Transverse colon (tissue), 4 donors: ENCODE measurements at regions not wholly inside any gene's neighbourhood (a gene's known extent, or its start where the extent isn't known, plus 50 kb on each side); places are given as distances from the start of the nearest gene placed in this dataset.

Experiments used
- DNase-seq: peaks from one replicate; pipeline ENCODE4 v3.0.0-alpha.2; 2019
- H3K27ac ChIP-seq, 4 donors: fragments of 200-600 bp; sonication (generic); 2 replicates each; pipeline ENCODE4 v1.5.1; 2016 to 2018; ENCODE audit warnings: inconsistent platforms in 4 of 4
- H3K27me3 ChIP-seq: fragments of 200-600 bp; sonication (generic); 2 replicates; pipeline ENCODE4 v1.5.1; 2017; ENCODE audit warnings: inconsistent platforms
- H3K36me3 ChIP-seq, 4 donors: fragments of 200-600 bp; sonication (generic); 2 replicates each; pipeline ENCODE4 v1.5.1; 2017 to 2019; ENCODE audit warnings: inconsistent platforms in 4 of 4
- H3K4me1 ChIP-seq, 4 donors: fragments of 200-600 bp; sonication (generic); 2 replicates each; pipeline ENCODE4 v1.5.1; 2017 to 2020; ENCODE audit warnings: inconsistent platforms in 4 of 4
- H3K4me3 ChIP-seq, 4 donors: fragments of 200-600 bp; sonication (generic); 1 replicate in 1 of 4; 2 replicates in 3 of 4; pipeline versions ENCODE4 v1.5.1 to v1.6.1; 2017 to 2019; ENCODE audit warnings: inconsistent platforms in 4 of 4
- H3K9me3 ChIP-seq, 2 donors: fragments of 200-600 bp; sonication (generic); 2 replicates each; pipeline ENCODE4 v1.5.1; 2017 to 2019; ENCODE audit warnings: inconsistent platforms in 2 of 2
- EP300 ChIP-seq: sonication (generic); formaldehyde crosslinking; IDR thresholded peaks from one replicate; pipeline ENCODE4 v1.6.1; 2017; ENCODE audit warnings: antibody characterized with exemption, low read depth
- POLR2A ChIP-seq: fragments of 450-650 bp; IDR thresholded peaks from one replicate; pipeline ENCODE4 v1.6.1; 2016; ENCODE audit warnings: antibody characterized with exemption, mild to moderate bottlenecking, moderate library complexity
- POLR2AphosphoS5 ChIP-seq, 3 donors: sonication (generic); formaldehyde crosslinking; IDR thresholded peaks; one replicate each; pipeline ENCODE4 v1.6.1; 2016; ENCODE audit warnings: antibody characterized with exemption in 3 of 3
- WGBS, 2 donors: methylation state at CpG; one replicate each; pipeline ENCODE4 v1.1.5; 2018; ENCODE audit warnings: low coverage in 1 of 2; 5-methylcytosine and 5-hydroxymethylcytosine counted together
- in situ Hi-C, 4 donors: fragments of 200-750 bp; cut with MboI; loops; one replicate each; pipeline versions ENCODE4 v1.15.0 to v1.15.1; 2017; ENCODE audit warnings: low sequenced_read_pairs in 3 of 4, low pct_ligation_motif_present in 1 of 4, low pct_unique_long_range_greater_than_20kb in 1 of 4
- intact Hi-C: fragments of 100-400 bp; cut with DNase I; formaldehyde crosslinking; loops from one replicate; pipeline ENCODE4 v1.15.1; 2023; ENCODE audit warnings: low total_unique reads
- TF ChIP-seq, protein P1 (sequence below), 5 experiments: fragments of 200-600 bp in 3 of 5; fragments of 450-650 bp in 2 of 5; sonication (generic) in 3 of 5; IDR thresholded peaks; 1 replicate in 2 of 5; 2 replicates in 3 of 5; pipeline ENCODE4 v1.5.1; 2016 to 2017; ENCODE audit warnings: antibody characterized with exemption in 5 of 5, inconsistent platforms in 3 of 5, mild to moderate bottlenecking in 2 of 5, moderate library complexity in 1 of 5

DNA sequence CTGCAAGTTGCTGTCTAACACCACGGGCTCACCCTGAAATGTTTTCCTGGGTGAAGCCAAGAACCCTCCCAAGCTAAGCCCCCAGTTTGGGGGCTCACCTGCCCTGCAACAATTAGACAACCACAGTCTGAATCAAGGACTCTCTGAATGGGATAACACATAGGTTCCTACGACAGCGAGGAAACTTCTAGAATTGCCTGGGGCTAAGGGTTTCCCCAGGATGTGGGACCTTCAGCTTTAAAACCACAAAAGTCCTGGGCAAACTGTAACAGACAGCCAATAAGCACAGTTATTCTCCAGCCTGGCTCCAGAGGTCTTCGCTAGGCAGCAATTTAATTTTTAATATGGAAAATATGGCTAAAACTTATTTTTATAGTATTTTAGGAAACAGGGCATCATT, 162.6 kb downstream of the PRKX start:
- no peak for DNase-seq
- Histone ChIP-seq H3K9me3 (no peaks in the 10 kb centered on the region), H3K36me3 (no peaks in the 10 kb centered on the region), H3K4me1 (no peaks in the 10 kb centered on the region), H3K27ac (no peak overlapping the region), H3K4me3 (no peak overlapping the region), H3K27me3 (no peaks in the 10 kb centered on the region)
- WGBS, 2 donors = 82% methylated on average over 4 of the region's 4 CpGs; no CpG with 5 or more reads in 1 of the 2 donors
- intact Hi-C loops = no loop called here
- in situ Hi-C loops = no loop called here
- TF ChIP-seq EP300 (no peak), POLR2AphosphoS5 (IDR thresholded peaks at IDR 0.05) (no peak), POLR2A (no peak)
- TF ChIP-seq, protein P1, sequence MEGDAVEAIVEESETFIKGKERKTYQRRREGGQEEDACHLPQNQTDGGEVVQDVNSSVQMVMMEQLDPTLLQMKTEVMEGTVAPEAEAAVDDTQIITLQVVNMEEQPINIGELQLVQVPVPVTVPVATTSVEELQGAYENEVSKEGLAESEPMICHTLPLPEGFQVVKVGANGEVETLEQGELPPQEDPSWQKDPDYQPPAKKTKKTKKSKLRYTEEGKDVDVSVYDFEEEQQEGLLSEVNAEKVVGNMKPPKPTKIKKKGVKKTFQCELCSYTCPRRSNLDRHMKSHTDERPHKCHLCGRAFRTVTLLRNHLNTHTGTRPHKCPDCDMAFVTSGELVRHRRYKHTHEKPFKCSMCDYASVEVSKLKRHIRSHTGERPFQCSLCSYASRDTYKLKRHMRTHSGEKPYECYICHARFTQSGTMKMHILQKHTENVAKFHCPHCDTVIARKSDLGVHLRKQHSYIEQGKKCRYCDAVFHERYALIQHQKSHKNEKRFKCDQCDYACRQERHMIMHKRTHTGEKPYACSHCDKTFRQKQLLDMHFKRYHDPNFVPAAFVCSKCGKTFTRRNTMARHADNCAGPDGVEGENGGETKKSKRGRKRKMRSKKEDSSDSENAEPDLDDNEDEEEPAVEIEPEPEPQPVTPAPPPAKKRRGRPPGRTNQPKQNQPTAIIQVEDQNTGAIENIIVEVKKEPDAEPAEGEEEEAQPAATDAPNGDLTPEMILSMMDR (IDR thresholded peaks at IDR 0.05) = no peak

DNA sequence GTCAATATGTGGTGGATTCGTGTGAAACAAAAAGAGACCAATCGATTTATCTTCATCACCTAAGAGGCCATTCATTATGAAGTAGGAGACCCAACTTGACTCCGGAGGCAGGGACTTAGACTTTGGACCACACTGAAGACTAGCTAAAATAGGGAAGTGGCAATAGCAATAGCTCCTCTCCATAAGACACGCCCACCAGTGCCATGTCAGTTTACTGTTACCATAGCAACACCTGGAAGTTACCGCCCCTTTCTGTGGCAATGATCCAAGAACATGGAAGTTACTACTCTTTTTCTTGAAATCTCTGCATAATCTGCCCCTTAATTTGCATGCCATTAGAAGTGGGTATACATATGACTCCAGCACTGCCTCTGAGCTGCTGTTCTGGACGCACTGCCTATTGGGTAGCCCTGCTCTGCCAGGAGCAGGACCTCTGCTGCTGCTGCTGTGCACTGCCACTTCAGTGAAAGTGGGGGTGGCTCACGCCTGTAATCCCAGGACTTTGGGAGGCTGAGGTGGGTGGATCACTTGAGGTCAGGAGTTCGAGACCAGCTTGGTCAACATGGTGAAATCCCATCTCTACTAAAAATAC, 163.2 kb downstream of the PRKX start:
- no peak overlapping the region for H3K27ac ChIP-seq
- intact Hi-C loops (no loop called here), in situ Hi-C loops (no loop called here)
- no peak overlapping the region for H3K4me3 ChIP-seq
- H3K36me3 ChIP-seq = no peaks in the 10 kb centered on the region
- no peaks in the 10 kb centered on the region for H3K4me1 ChIP-seq
- WGBS, 2 donors = 67% methylated on average over 8 of the region's 8 CpGs; no CpG with 5 or more reads in 1 of the 2 donors
- H3K9me3 ChIP-seq = no peaks in the 10 kb centered on the region
- no peaks in the 10 kb centered on the region for H3K27me3 ChIP-seq
- TF ChIP-seq EP300 (no peak), POLR2A (no peak), POLR2AphosphoS5 (IDR thresholded peaks at IDR 0.05) (no peak)
- TF ChIP-seq, protein P1 (IDR thresholded peaks at IDR 0.05) = no peak
- DNase-seq = peak; percentile 9

DNA sequence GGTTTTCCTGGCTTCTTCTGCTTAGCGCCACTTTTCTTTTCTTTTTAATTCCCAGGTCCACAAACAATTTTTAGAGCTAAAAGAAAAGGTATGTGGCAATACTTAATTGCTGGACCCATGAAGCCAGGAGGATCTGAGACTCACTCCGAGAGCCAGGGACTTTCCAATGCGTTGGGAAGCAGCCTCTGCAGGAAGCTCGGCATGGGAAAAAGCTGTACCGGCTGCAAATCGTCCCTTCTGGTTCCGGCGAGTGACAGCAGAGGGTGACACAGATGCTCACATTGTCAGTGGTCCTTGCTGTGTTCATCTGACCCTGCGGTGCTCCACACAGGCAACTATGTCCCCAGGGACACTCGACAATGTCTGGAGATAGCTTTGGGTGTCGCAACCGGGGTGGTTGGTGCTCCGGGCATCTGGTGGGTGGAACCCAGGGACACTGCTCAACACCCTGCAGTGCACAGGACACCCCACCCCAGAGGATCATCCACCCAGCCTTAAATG, 164.0 kb downstream of the PRKX start:
- DNase-seq = no peak
- Histone ChIP-seq H3K4me3 (no peak overlapping the region), H3K27ac (no peak overlapping the region), H3K9me3 (no peaks in the 10 kb centered on the region), H3K36me3 (no peaks in the 10 kb centered on the region), H3K27me3 (no peaks in the 10 kb centered on the region), H3K4me1 (no peaks in the 10 kb centered on the region)
- intact Hi-C loops = no loop called here
- WGBS, 2 donors = 43 to 70% methylated on average over 2 to 10 of the region's 13 CpGs
- TF ChIP-seq POLR2A (no peak), POLR2AphosphoS5 (IDR thresholded peaks at IDR 0.05) (no peak)
- in situ Hi-C loops = no loop called here

DNA sequence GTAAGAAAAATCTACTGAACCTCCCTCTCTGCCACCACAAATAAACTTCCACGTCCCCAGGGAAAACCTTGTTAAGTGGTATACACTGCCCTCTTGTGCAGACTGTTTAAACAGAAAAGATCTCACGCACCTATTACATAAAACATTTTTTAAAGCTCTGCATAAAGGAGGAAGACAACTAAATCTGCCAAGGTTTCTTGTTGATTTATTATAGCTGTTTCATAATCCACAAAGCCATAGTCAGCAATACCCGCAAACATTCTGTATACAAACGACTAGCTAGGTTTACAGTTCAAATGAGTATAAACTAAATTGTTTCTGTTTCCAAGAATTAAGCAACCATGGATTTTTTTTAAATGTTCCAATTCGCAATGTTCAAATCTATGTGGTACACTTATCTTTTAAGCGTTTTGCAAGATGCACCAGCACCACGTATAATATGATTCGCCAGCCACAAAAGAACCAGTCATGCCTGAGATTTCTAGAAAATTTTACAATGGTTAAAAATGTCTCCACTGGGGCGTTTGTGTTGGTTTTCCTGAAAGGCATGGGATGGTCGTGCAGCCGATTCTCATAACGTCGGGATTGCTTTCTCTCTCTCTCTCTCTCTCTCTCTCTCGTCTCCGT, 164.6 kb downstream of the PRKX start:
- no peaks in the 10 kb centered on the region for H3K9me3 ChIP-seq
- no peak for DNase-seq
- intact Hi-C loops (no loop called here), in situ Hi-C loops (no loop called here)
- H3K4me3 ChIP-seq = no peak overlapping the region
- H3K27ac ChIP-seq = no peak overlapping the region
- H3K36me3 ChIP-seq = no peaks in the 10 kb centered on the region
- TF ChIP-seq EP300 = no peak
- TF ChIP-seq POLR2AphosphoS5 (IDR thresholded peaks at IDR 0.05) = peak in 1 of 3 donors; percentile 24
- 15 to 41% methylated on average over 7 to 15 of the region's 15 CpGs for WGBS, 2 donors
- H3K27me3 ChIP-seq = no peaks in the 10 kb centered on the region
- no peaks in the 10 kb centered on the region for H3K4me1 ChIP-seq

DNA sequence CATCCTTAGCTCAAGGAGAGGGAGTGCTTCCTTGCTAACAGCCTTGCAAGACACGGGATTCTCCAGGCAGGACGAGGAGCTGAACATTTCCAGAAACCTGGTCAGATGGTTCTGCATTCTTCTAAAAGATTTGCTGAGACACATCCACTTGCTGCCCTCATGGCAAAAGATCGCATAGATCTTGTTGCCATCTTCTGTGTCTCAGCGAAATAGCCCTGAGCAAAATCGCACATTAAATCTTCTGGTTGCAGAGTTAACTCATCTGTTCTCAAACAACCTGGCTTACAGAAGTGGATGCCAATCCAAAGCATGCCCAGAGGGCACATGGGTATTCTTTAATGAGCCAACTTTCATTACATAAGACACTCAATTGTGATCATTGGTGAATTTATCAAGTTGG, 167.5 kb downstream of the PRKX start:
- intact Hi-C loops (no loop called here), in situ Hi-C loops (no loop called here)
- DNase-seq = no peak
- Histone ChIP-seq H3K9me3 (no peaks in the 10 kb centered on the region), H3K4me3 (no peak overlapping the region), H3K36me3 (no peaks in the 10 kb centered on the region), H3K4me1 (no peaks in the 10 kb centered on the region), H3K27ac (no peak overlapping the region), H3K27me3 (no peaks in the 10 kb centered on the region)
- TF ChIP-seq POLR2AphosphoS5 (IDR thresholded peaks at IDR 0.05) (no peak), POLR2A (no peak), EP300 (no peak)
- TF ChIP-seq, protein P1 (IDR thresholded peaks at IDR 0.05) = no peak
- WGBS, 2 donors = 73 to 74% methylated on average over 2 to 5 of the region's 5 CpGs
